DND-41 (cell line): ENCODE measurements at regions not wholly inside any gene's neighbourhood (a gene's known extent, or its start where the extent isn't known, plus 50 kb on each side); places are given as distances from the start of the nearest gene placed in this dataset.

Experiments used
- CTCF ChIP-seq: IDR thresholded peaks from 2 replicates; pipeline ENCODE4 v1.5.1; 2012; ENCODE audit warnings: borderline replicate concordance, low read length, moderate library complexity, mild to moderate bottlenecking; ENCODE audit not compliant: poor library complexity, severe bottlenecking; ENCODE audit errors: extremely low read depth
- EZH2 ChIP-seq: IDR thresholded peaks from 3 replicates; pipeline ENCODE4 v1.6.1; 2012; ENCODE audit warnings: borderline replicate concordance, low read depth, mild to moderate bottlenecking, moderate library complexity, low read length, inconsistent platforms; ENCODE audit not compliant: severe bottlenecking

- TF ChIP-seq EZH2: no peak
- TF ChIP-seq CTCF: no peak
Observed at GRCh38 chr18:60656553-60656952, 284.0 kb upstream of the MC4R start.
